Thyroid gland (tissue), 4 donors: ENCODE measurements at regions not wholly inside any gene's neighbourhood (a gene's known extent, or its start where the extent isn't known, plus 50 kb on each side); places are given as distances from the start of the nearest gene placed in this dataset.

ENCODE experiments used
- DNase-seq, 2 donors: peaks; one replicate each; pipeline ENCODE4 v3.0.0-alpha.2; 2019
- H3K27ac ChIP-seq, 3 donors: fragments of 200-600 bp; sonication (generic); 1 replicate in 2 of 3; 2 replicates in 1 of 3; pipeline ENCODE4 v1.5.1; 2016 to 2019; ENCODE audit warnings: mild to moderate bottlenecking in 1 of 3, moderate library complexity in 1 of 3
- H3K27me3 ChIP-seq: fragments of 200-600 bp; sonication (generic); one replicate; pipeline ENCODE4 v1.5.1; 2019
- H3K36me3 ChIP-seq, 2 donors: fragments of 200-600 bp; sonication (generic); one replicate each; pipeline ENCODE4 v1.5.1; 2016 to 2019
- H3K4me1 ChIP-seq, 2 donors: fragments of 200-600 bp; sonication (generic); one replicate each; pipeline ENCODE4 v1.5.1; 2017 to 2019
- H3K4me3 ChIP-seq, 3 donors: fragments of 200-600 bp; sonication (generic); replicated peaks in 1 of 3; 1 replicate in 2 of 3; 2 replicates in 1 of 3; pipeline ENCODE4 v1.5.1; 2016; ENCODE audit warnings: mild to moderate bottlenecking in 1 of 3
- H3K9me3 ChIP-seq: fragments of 200-600 bp; sonication (generic); one replicate; pipeline ENCODE4 v1.5.1; 2017
- CTCF ChIP-seq, 6 experiments: fragments of 200-600 bp in 3 of 6; fragments of 450-650 bp in 3 of 6; sonication (generic) in 3 of 6; IDR thresholded peaks; one replicate each; pipeline ENCODE4 v1.5.1; 2016 to 2019; ENCODE audit warnings: antibody characterized with exemption in 6 of 6, mild to moderate bottlenecking in 2 of 6, inconsistent platforms in 1 of 6, moderate library complexity in 1 of 6
- POLR2A ChIP-seq, 2 donors: fragments of 450-650 bp; IDR thresholded peaks; one replicate each; pipeline ENCODE4 v1.6.1; 2017; ENCODE audit warnings: antibody characterized with exemption in 2 of 2, mild to moderate bottlenecking in 2 of 2, moderate library complexity in 1 of 2
- WGBS, 2 donors: methylation state at CpG; one replicate each; pipeline ENCODE4 v1.1.5; 2017; 5-methylcytosine and 5-hydroxymethylcytosine counted together
- intact Hi-C: fragments of 100-400 bp; cut with DNase I; formaldehyde crosslinking; loops from one replicate; pipeline ENCODE4 v1.15.1; 2023

GRCh38 chr5:54676481-54677340 is 159.2 kb downstream of the SNX18 start:
- TF ChIP-seq POLR2A (IDR thresholded peaks at IDR 0.05) (no peak), CTCF (IDR thresholded peaks at IDR 0.05) (no peak)

GRCh38 chr5:54673523-54674225 is 156.1 kb downstream of the SNX18 start:
- peaks cover 14 to 15% of the 10 kb centered on the region in 2 donors for H3K4me1 ChIP-seq
- H3K27ac ChIP-seq, result no peak overlapping the region
- H3K36me3 ChIP-seq, result no peaks in the 10 kb centered on the region
- H3K27me3 ChIP-seq, result no peaks in the 10 kb centered on the region
- TF ChIP-seq CTCF (IDR thresholded peaks at IDR 0.05) (no peak), POLR2A (IDR thresholded peaks at IDR 0.05) (no peak)
- WGBS, 2 donors, result 75 to 85% methylated on average over 4 of the region's 4 CpGs
- DNase-seq, result no peak
- no peaks in the 10 kb centered on the region for H3K9me3 ChIP-seq
- no peak overlapping the region for H3K4me3 ChIP-seq
- intact Hi-C loops, result no loop called here

More at GRCh38 chr5:54676481-54677340, 159.2 kb downstream of the SNX18 start:
- peaks cover under 1% of the 10 kb centered on the region in 2 donors for H3K4me1 ChIP-seq
- DNase-seq, result peak; percentile 37
- H3K27ac ChIP-seq, result peak overlapping the region in 1 of 3 donors; percentile 16
- H3K4me3 ChIP-seq, result no peak overlapping the region
- WGBS, 2 donors, result 52 to 59% methylated on average over 3 of the region's 3 CpGs
- H3K9me3 ChIP-seq, result no peaks in the 10 kb centered on the region
- intact Hi-C loops, result no loop called here
- no peaks in the 10 kb centered on the region for H3K27me3 ChIP-seq
- H3K36me3 ChIP-seq, result no peaks in the 10 kb centered on the region

GRCh38 chr5:54672871-54673270 is 155.3 kb downstream of the SNX18 start:
- H3K27me3 ChIP-seq, result no peaks in the 10 kb centered on the region
- TF ChIP-seq CTCF (IDR thresholded peaks at IDR 0.05) (no peak), POLR2A (IDR thresholded peaks at IDR 0.05) (no peak)
- DNase-seq, result no peak
- no peak overlapping the region for H3K27ac ChIP-seq
- no peaks in the 10 kb centered on the region for H3K36me3 ChIP-seq
- peaks cover 14 to 15% of the 10 kb centered on the region in 2 donors for H3K4me1 ChIP-seq
- H3K9me3 ChIP-seq, result no peaks in the 10 kb centered on the region
- H3K4me3 ChIP-seq, result no peak overlapping the region
- intact Hi-C loops, result no loop called here

GRCh38 chr5:54671681-54672080 is 154.1 kb downstream of the SNX18 start:
- Histone ChIP-seq H3K27ac (peak overlapping the region in 2 of 3 donors; percentile 48 to 65), H3K36me3 (no peaks in the 10 kb centered on the region), H3K27me3 (no peaks in the 10 kb centered on the region), H3K4me1 (peaks cover 14 to 15% of the 10 kb centered on the region in 2 donors), H3K9me3 (no peaks in the 10 kb centered on the region), H3K4me3 (no peak overlapping the region)
- 86 to 90% methylated on average over 2 of the region's 2 CpGs for whole genome bisulfite sequencing, 2 donors
- intact Hi-C loops, result no loop called here
- TF ChIP-seq CTCF (IDR thresholded peaks at IDR 0.05) (no peak), POLR2A (IDR thresholded peaks at IDR 0.05) (no peak)
- no peak for DNase-seq

- Histone ChIP-seq H3K27ac (peak overlapping the region in 2 of 3 donors; percentile 48 to 65), H3K4me1 (peaks cover 14 to 15% of the 10 kb centered on the region in 2 donors), H3K27me3 (no peaks in the 10 kb centered on the region), H3K4me3 (no peak overlapping the region), H3K9me3 (no peaks in the 10 kb centered on the region), H3K36me3 (no peaks in the 10 kb centered on the region)
- intact Hi-C loops, result no loop called here
- no peak for TF ChIP-seq POLR2A (IDR thresholded peaks at IDR 0.05)
- no peak for DNase-seq
- WGBS, 2 donors, result 45 to 49% methylated on average over 4 of the region's 4 CpGs
Observed at GRCh38 chr5:54671111-54671531, 153.6 kb downstream of the SNX18 start.
